Hepatocyte (in vitro differentiated cells): ENCODE measurements at regions not wholly inside any gene's neighbourhood (a gene's known extent, or its start where the extent isn't known, plus 50 kb on each side); places are given as distances from the start of the nearest gene placed in this dataset.

Experiments
- DNase-seq: peaks from one replicate; pipeline ENCODE4 v3.0.0-alpha.2; 2016; ENCODE audit warnings: low spot score
- H2AFZ ChIP-seq: fragments of 200-600 bp; sonication (generic); 2 replicates; pipeline ENCODE4 v1.6.0; 2016; ENCODE audit warnings: antibody characterized with exemption, mild to moderate bottlenecking
- H3K27ac ChIP-seq: fragments of 200-600 bp; sonication (generic); 2 replicates; pipeline ENCODE4 v1.5.1; 2016; ENCODE audit warnings: mild to moderate bottlenecking
- H3K27me3 ChIP-seq: fragments of 200-600 bp; sonication (generic); 2 replicates; pipeline ENCODE4 v1.6.1; 2016
- H3K36me3 ChIP-seq: fragments of 200-600 bp; sonication (generic); replicated peaks from 2 replicates; pipeline ENCODE4 v1.5.1; 2016; ENCODE audit warnings: low read depth; ENCODE audit not compliant: insufficient read depth
- H3K4me1 ChIP-seq: fragments of 200-600 bp; sonication (generic); 2 replicates; pipeline ENCODE4 v1.5.1; 2016; ENCODE audit warnings: mild to moderate bottlenecking, moderate library complexity; ENCODE audit not compliant: insufficient read depth
- H3K4me2 ChIP-seq: fragments of 200-600 bp; sonication (generic); 2 replicates; pipeline ENCODE4 v1.6.0; 2016
- H3K4me3 ChIP-seq: fragments of 200-600 bp; sonication (generic); 2 replicates; pipeline ENCODE4 v1.5.1; 2016; ENCODE audit warnings: mild to moderate bottlenecking
- H3K79me2 ChIP-seq: fragments of 200-600 bp; sonication (generic); 2 replicates; pipeline ENCODE4 v1.6.0; 2017; ENCODE audit warnings: mild to moderate bottlenecking
- H3K9me2 ChIP-seq: fragments of 200-600 bp; sonication (generic); replicated peaks from 2 replicates; pipeline ENCODE4 v1.6.0; 2017; ENCODE audit warnings: mild to moderate bottlenecking; ENCODE audit not compliant: insufficient read depth
- H3K9me3 ChIP-seq: fragments of 200-600 bp; sonication (generic); 2 replicates; pipeline ENCODE4 v1.5.1; 2016; ENCODE audit warnings: low read depth, mild to moderate bottlenecking
- H4K20me1 ChIP-seq: fragments of 200-600 bp; sonication (generic); 2 replicates; pipeline ENCODE4 v1.6.0; 2016; ENCODE audit warnings: mild to moderate bottlenecking; ENCODE audit not compliant: insufficient read depth, poor library complexity, severe bottlenecking
- CTCF ChIP-seq: fragments of 200-600 bp; sonication (generic); IDR thresholded peaks from 2 replicates; pipeline ENCODE4 v1.5.1; 2016; ENCODE audit warnings: antibody characterized with exemption, mild to moderate bottlenecking; ENCODE audit not compliant: poor library complexity
- EZH2 ChIP-seq: fragments of 200-600 bp; sonication (generic); IDR thresholded peaks from 2 replicates; pipeline ENCODE4 v1.6.1; 2016; ENCODE audit warnings: antibody characterized with exemption, mild to moderate bottlenecking, borderline replicate concordance
- EZH2phosphoT487 ChIP-seq: fragments of 200-600 bp; sonication (generic); IDR thresholded peaks from one replicate; pipeline ENCODE4 v1.6.1; 2018; ENCODE audit warnings: antibody characterized with exemption, mild to moderate bottlenecking, low read depth, moderate library complexity; ENCODE audit not compliant: unreplicated experiment, severe bottlenecking
- WGBS: methylation state at CpG from one replicate; pipeline ENCODE4 v1.1.6; 2016; ENCODE audit warnings: low lambda C conversion rate; ENCODE audit errors: missing lambda C conversion rate; 5-methylcytosine and 5-hydroxymethylcytosine counted together

GRCh38 chr5:30918171-30918570, 275.3 kb upstream of the CDH6 start:
- no peaks in the 10 kb centered on the region for H3K36me3 ChIP-seq
- H3K79me2 ChIP-seq, result no peaks in the 10 kb centered on the region
- H4K20me1 ChIP-seq, result no peaks in the 10 kb centered on the region
- no peaks in the 10 kb centered on the region for H3K9me2 ChIP-seq
- H2AFZ ChIP-seq, result no peak overlapping the region
- H3K4me3 ChIP-seq, result no peak overlapping the region
- no peak overlapping the region for H3K27ac ChIP-seq
- 64% methylated on average over 5 of the region's 5 CpGs for WGBS
- H3K4me2 ChIP-seq, result no peak overlapping the region
- DNase-seq, result peak; percentile 5
- TF ChIP-seq EZH2, result no peak
- TF ChIP-seq CTCF, result no peak
- TF ChIP-seq EZH2phosphoT487, result no peak
- H3K9me3 ChIP-seq, result no peaks in the 10 kb centered on the region
- H3K4me1 ChIP-seq, result no peaks in the 10 kb centered on the region
- no peaks in the 10 kb centered on the region for H3K27me3 ChIP-seq

- 90% methylated on average over 3 of the region's 3 CpGs for WGBS
- no peaks in the 10 kb centered on the region for H3K36me3 ChIP-seq
- DNase-seq, result no peak
- no peaks in the 10 kb centered on the region for H3K4me1 ChIP-seq
- no peaks in the 10 kb centered on the region for H3K79me2 ChIP-seq
- no peak overlapping the region for H2AFZ ChIP-seq
- TF ChIP-seq EZH2, result no peak
- no peak for TF ChIP-seq EZH2phosphoT487
- TF ChIP-seq CTCF, result no peak
- H3K9me3 ChIP-seq, result no peaks in the 10 kb centered on the region
- no peak overlapping the region for H3K4me2 ChIP-seq
- no peaks in the 10 kb centered on the region for H3K9me2 ChIP-seq
- no peak overlapping the region for H3K4me3 ChIP-seq
- H3K27ac ChIP-seq, result no peak overlapping the region
- no peaks in the 10 kb centered on the region for H4K20me1 ChIP-seq
- no peaks in the 10 kb centered on the region for H3K27me3 ChIP-seq
Measured at GRCh38 chr5:30908356-30908755, 285.1 kb upstream of the CDH6 start.

- H3K36me3 ChIP-seq, result no peaks in the 10 kb centered on the region
- no peak overlapping the region for H3K27ac ChIP-seq
- no peaks in the 10 kb centered on the region for H3K9me2 ChIP-seq
- no peaks in the 10 kb centered on the region for H3K9me3 ChIP-seq
- no peaks in the 10 kb centered on the region for H3K4me1 ChIP-seq
- H3K79me2 ChIP-seq, result no peaks in the 10 kb centered on the region
- no peaks in the 10 kb centered on the region for H4K20me1 ChIP-seq
- no peak overlapping the region for H3K4me3 ChIP-seq
- DNase-seq, result no peak
- no peaks in the 10 kb centered on the region for H3K27me3 ChIP-seq
- no peak overlapping the region for H3K4me2 ChIP-seq
- H2AFZ ChIP-seq, result no peak overlapping the region
- TF ChIP-seq CTCF (no peak), EZH2 (no peak), EZH2phosphoT487 (no peak)
Measured at GRCh38 chr5:30900367-30900766, 293.1 kb upstream of the CDH6 start.

- no peak for TF ChIP-seq EZH2phosphoT487
- no peak for TF ChIP-seq CTCF
- TF ChIP-seq EZH2, result no peak
- no peak overlapping the region for H3K27ac ChIP-seq
- WGBS, result 60% methylated on average over 2 of the region's 2 CpGs
Measured at GRCh38 chr5:30894811-30895210, 298.7 kb upstream of the CDH6 start.

More at GRCh38 chr5:30894811-30895210, 298.7 kb upstream of the CDH6 start:
- Histone ChIP-seq H3K27me3 (no peaks in the 10 kb centered on the region), H2AFZ (no peak overlapping the region), H3K4me3 (no peak overlapping the region), H3K4me2 (no peak overlapping the region), H3K79me2 (no peaks in the 10 kb centered on the region), H3K4me1 (no peaks in the 10 kb centered on the region), H3K36me3 (no peaks in the 10 kb centered on the region), H3K9me2 (no peaks in the 10 kb centered on the region), H3K9me3 (no peaks in the 10 kb centered on the region), H4K20me1 (no peaks in the 10 kb centered on the region)
- peak; percentile 8 for DNase-seq
